ENCODE measurements at regions not wholly inside any gene's neighbourhood (a gene's known extent, or its start where the extent isn't known, plus 50 kb on each side); places are given as distances from the start of the nearest gene placed in this dataset.

DNA sequence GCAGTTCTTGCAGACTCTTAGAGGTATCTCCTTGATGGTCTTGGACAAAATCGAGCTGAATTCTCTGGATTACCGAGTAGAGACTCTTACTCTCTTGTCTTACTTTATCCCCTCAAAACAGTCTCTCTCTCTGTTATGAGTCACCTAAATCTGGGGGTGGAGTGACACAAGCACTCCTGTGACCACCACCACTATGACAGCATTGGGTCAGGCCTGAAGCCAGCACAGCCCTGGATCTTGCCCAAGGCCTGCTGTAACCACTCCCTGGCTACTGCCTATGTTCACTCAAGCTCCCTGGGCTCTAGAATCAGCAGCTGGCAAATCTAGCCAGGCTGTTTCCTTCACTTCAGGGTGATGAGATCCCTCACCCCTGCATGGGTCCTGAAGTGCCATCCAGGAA is 662.5 kb downstream of the LUZP2 start:
- H3K4me1 ChIP-seq (ENCODE audit: control insufficient read depth, extremely low read depth, insufficient read depth, low read length), result no peaks in the 10 kb centered on the region
- H3K36me3 ChIP-seq (ENCODE audit: control insufficient read depth, insufficient read depth, low read length), result no peaks in the 10 kb centered on the region
- no peak overlapping the region for H3K27ac ChIP-seq (ENCODE audit: insufficient read depth, low read length)
- no peak overlapping the region for H3K4me3 ChIP-seq (replicated peaks in 1 of 4; ENCODE audit: control extremely low read depth in 1 of 4, insufficient read depth in 1 of 4, low read depth in 3 of 4, low read length in 4 of 4)
- DNase-seq (ENCODE audit: low read depth in 2 of 2), result peak; percentile 28 to 79
- no peaks in the 10 kb centered on the region for H3K9me3 ChIP-seq (ENCODE audit: control insufficient read depth, insufficient read depth, low read depth, low read length)
- no peak for TF ChIP-seq EZH2 (IDR thresholded peaks at IDR 0.05; ENCODE audit: low read length, missing control alignments)
- TF ChIP-seq, protein P1, sequence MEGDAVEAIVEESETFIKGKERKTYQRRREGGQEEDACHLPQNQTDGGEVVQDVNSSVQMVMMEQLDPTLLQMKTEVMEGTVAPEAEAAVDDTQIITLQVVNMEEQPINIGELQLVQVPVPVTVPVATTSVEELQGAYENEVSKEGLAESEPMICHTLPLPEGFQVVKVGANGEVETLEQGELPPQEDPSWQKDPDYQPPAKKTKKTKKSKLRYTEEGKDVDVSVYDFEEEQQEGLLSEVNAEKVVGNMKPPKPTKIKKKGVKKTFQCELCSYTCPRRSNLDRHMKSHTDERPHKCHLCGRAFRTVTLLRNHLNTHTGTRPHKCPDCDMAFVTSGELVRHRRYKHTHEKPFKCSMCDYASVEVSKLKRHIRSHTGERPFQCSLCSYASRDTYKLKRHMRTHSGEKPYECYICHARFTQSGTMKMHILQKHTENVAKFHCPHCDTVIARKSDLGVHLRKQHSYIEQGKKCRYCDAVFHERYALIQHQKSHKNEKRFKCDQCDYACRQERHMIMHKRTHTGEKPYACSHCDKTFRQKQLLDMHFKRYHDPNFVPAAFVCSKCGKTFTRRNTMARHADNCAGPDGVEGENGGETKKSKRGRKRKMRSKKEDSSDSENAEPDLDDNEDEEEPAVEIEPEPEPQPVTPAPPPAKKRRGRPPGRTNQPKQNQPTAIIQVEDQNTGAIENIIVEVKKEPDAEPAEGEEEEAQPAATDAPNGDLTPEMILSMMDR (conservative IDR thresholded peaks at IDR 0.05 in 1 of 2, IDR thresholded peaks at IDR 0.05 in 1 of 2; ENCODE audit: low read depth in 1 of 2, low read length in 2 of 2), result no peak
- no peak overlapping the region for H3K9ac ChIP-seq (ENCODE audit: insufficient read depth, low read length)
- no peaks in the 10 kb centered on the region for H3K27me3 ChIP-seq (ENCODE audit: control insufficient read depth, insufficient read depth, low read length)
- H3K4me2 ChIP-seq (ENCODE audit: extremely low read depth, insufficient read depth, low read length), result no peak overlapping the region
- H2AFZ ChIP-seq (ENCODE audit: low read length), result no peak overlapping the region
- no peaks in the 10 kb centered on the region for H3K79me2 ChIP-seq (ENCODE audit: control insufficient read depth, insufficient read depth, low read length)
- H4K20me1 ChIP-seq (ENCODE audit: control insufficient read depth, extremely low read depth, insufficient read depth, low read length), result no peaks in the 10 kb centered on the region

DNA sequence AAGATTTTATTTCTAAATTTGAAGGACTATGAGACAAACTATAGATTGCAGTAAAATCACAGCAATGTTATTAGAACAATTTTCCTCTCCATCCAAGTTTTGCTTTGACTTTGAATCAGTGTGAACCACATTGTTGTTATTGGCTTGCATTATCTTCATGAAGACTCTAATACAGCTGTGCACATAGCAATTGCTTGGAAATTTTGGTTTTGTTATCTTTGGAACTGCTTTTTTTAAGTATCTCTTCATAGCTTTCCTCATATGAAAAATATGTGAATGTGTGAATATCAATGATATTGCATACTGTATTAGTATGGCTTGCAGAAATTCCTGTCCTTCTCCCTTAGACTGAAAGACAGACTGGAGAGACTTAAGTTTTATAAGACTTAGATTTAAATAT is 666.6 kb downstream of the LUZP2 start:
- no peaks in the 10 kb centered on the region for H3K36me3 ChIP-seq (ENCODE audit: control insufficient read depth, insufficient read depth, low read length)
- no peak overlapping the region for H3K4me3 ChIP-seq (replicated peaks in 1 of 4; ENCODE audit: control extremely low read depth in 1 of 4, insufficient read depth in 1 of 4, low read depth in 3 of 4, low read length in 4 of 4)
- H3K4me2 ChIP-seq (ENCODE audit: extremely low read depth, insufficient read depth, low read length), result no peak overlapping the region
- H3K27ac ChIP-seq (ENCODE audit: insufficient read depth, low read length), result no peak overlapping the region
- no peaks in the 10 kb centered on the region for H3K4me1 ChIP-seq (ENCODE audit: control insufficient read depth, extremely low read depth, insufficient read depth, low read length)
- TF ChIP-seq EZH2 (IDR thresholded peaks at IDR 0.05; ENCODE audit: low read length, missing control alignments), result no peak
- DNase-seq (ENCODE audit: low read depth in 2 of 2), result peak; percentile 66 to 84
- H4K20me1 ChIP-seq (ENCODE audit: control insufficient read depth, extremely low read depth, insufficient read depth, low read length), result no peaks in the 10 kb centered on the region
- no peaks in the 10 kb centered on the region for H3K9me3 ChIP-seq (ENCODE audit: control insufficient read depth, insufficient read depth, low read depth, low read length)
- no peaks in the 10 kb centered on the region for H3K79me2 ChIP-seq (ENCODE audit: control insufficient read depth, insufficient read depth, low read length)
- no peaks in the 10 kb centered on the region for H3K27me3 ChIP-seq (ENCODE audit: control insufficient read depth, insufficient read depth, low read length)
- H2AFZ ChIP-seq (ENCODE audit: low read length), result no peak overlapping the region
- no peak overlapping the region for H3K9ac ChIP-seq (ENCODE audit: insufficient read depth, low read length)

DNA sequence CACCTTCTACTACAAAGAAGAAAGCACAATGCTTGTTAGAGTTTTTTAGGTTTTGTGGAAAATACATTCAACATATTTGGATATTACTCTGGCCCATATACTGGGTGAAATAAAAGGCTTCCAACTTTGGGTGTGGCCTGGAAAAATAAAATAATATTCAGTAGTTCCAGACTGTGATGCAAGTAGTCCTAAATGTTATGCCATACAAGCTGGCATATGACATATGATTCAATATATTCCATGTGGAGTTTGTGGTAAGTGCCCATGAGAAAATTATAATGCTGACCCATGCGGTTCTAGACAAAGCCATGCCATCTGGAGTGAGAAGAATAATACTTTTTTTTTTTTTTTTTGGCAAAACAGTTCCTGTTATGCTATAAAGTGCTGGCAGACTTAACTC is 683.3 kb downstream of the LUZP2 start:
- Histone ChIP-seq H3K79me2 (ENCODE audit: control insufficient read depth, insufficient read depth, low read length) (no peaks in the 10 kb centered on the region), H3K4me2 (ENCODE audit: extremely low read depth, insufficient read depth, low read length) (no peak overlapping the region), H3K4me3 (replicated peaks in 1 of 4; ENCODE audit: control extremely low read depth in 1 of 4, insufficient read depth in 1 of 4, low read depth in 3 of 4, low read length in 4 of 4) (no peak overlapping the region), H3K9ac (ENCODE audit: insufficient read depth, low read length) (no peak overlapping the region), H3K4me1 (ENCODE audit: control insufficient read depth, extremely low read depth, insufficient read depth, low read length) (no peaks in the 10 kb centered on the region), H2AFZ (ENCODE audit: low read length) (no peak overlapping the region), H3K27ac (ENCODE audit: insufficient read depth, low read length) (no peak overlapping the region), H3K27me3 (ENCODE audit: control insufficient read depth, insufficient read depth, low read length) (no peaks in the 10 kb centered on the region), H3K36me3 (ENCODE audit: control insufficient read depth, insufficient read depth, low read length) (no peaks in the 10 kb centered on the region), H3K9me3 (ENCODE audit: control insufficient read depth, insufficient read depth, low read depth, low read length) (no peaks in the 10 kb centered on the region), H4K20me1 (ENCODE audit: control insufficient read depth, extremely low read depth, insufficient read depth, low read length) (no peaks in the 10 kb centered on the region)
- no peak for DNase-seq (ENCODE audit: low read depth in 2 of 2)
- TF ChIP-seq, protein P1 (conservative IDR thresholded peaks at IDR 0.05 in 1 of 2, IDR thresholded peaks at IDR 0.05 in 1 of 2; ENCODE audit: low read depth in 1 of 2, low read length in 2 of 2), result no peak
- no peak for TF ChIP-seq EZH2 (IDR thresholded peaks at IDR 0.05; ENCODE audit: low read length, missing control alignments)

All from fibroblast of lung (primary cell).